Loucy (cell line): ENCODE measurements at regions not wholly inside any gene's neighbourhood (a gene's known extent, or its start where the extent isn't known, plus 50 kb on each side); places are given as distances from the start of the nearest gene placed in this dataset.

Source experiments
- H2AFZ ChIP-seq: fragments of 200-600 bp; sonication (generic); 2 replicates; pipeline ENCODE4 v1.6.0; 2016; ENCODE audit warnings: antibody characterized with exemption, mild to moderate bottlenecking, low read length, moderate library complexity
- H3F3A ChIP-seq: fragments of 200-600 bp; 2 replicates; pipeline ENCODE4 v1.6.0; 2016; ENCODE audit warnings: antibody characterized with exemption, low read depth, mild to moderate bottlenecking
- H3K27me3 ChIP-seq: fragments of 200-600 bp; sonication (generic); 2 replicates; pipeline ENCODE4 v1.6.1; 2014; ENCODE audit warnings: low read length, mild to moderate bottlenecking; ENCODE audit not compliant: insufficient read depth, poor library complexity, severe bottlenecking
- H3K36me3 ChIP-seq: fragments of 200-600 bp; sonication (generic); 2 replicates; pipeline ENCODE4 v1.6.1; 2016; ENCODE audit warnings: low read length; ENCODE audit not compliant: insufficient read depth
- H3K4me1 ChIP-seq: fragments of 200-600 bp; sonication (generic); 2 replicates; pipeline ENCODE4 v1.5.1; 2014; ENCODE audit warnings: low read length, mild to moderate bottlenecking; ENCODE audit not compliant: insufficient read depth, poor library complexity, severe bottlenecking
- H3K4me2 ChIP-seq: fragments of 200-600 bp; sonication (generic); 2 replicates; pipeline ENCODE4 v1.6.0; 2014; ENCODE audit warnings: antibody characterized with exemption, low read length, low read depth, mild to moderate bottlenecking; ENCODE audit not compliant: poor library complexity, severe bottlenecking
- H3K4me3 ChIP-seq: fragments of 200-600 bp; sonication (generic); 2 replicates; pipeline ENCODE4 v1.5.1; 2014; ENCODE audit warnings: low read length, mild to moderate bottlenecking, mixed read lengths; ENCODE audit not compliant: poor library complexity, severe bottlenecking
- H3K79me2 ChIP-seq: fragments of 200-600 bp; sonication (generic); 2 replicates; pipeline ENCODE4 v1.6.1; 2014; ENCODE audit warnings: low read length; ENCODE audit not compliant: insufficient read depth
- H3K9ac ChIP-seq: fragments of 200-600 bp; sonication (generic); 2 replicates; pipeline ENCODE4 v1.6.0; 2014; ENCODE audit warnings: mild to moderate bottlenecking, low read depth, low read length, moderate library complexity; ENCODE audit not compliant: poor library complexity, severe bottlenecking
- H3K9me2 ChIP-seq: fragments of 200-600 bp; sonication (generic); replicated peaks from 2 replicates; pipeline ENCODE4 v1.6.1; 2016; ENCODE audit warnings: low read depth, low read length, mixed read lengths
- H3K9me3 ChIP-seq: fragments of 200-600 bp; sonication (generic); 2 replicates; pipeline ENCODE4 v1.6.1; 2014; ENCODE audit warnings: mild to moderate bottlenecking, antibody characterized with exemption, low read length, low read depth; ENCODE audit not compliant: insufficient read depth
- H4K20me1 ChIP-seq: fragments of 200-600 bp; sonication (generic); 2 replicates; pipeline ENCODE4 v1.6.0; 2014; ENCODE audit warnings: antibody characterized with exemption, low read length, mild to moderate bottlenecking; ENCODE audit not compliant: insufficient read depth, poor library complexity, severe bottlenecking
- EZH2phosphoT487 ChIP-seq: fragments of 200-600 bp; IDR thresholded peaks from 2 replicates; pipeline ENCODE4 v1.6.1; 2018; ENCODE audit warnings: antibody characterized with exemption, mild to moderate bottlenecking, moderate library complexity, borderline replicate concordance
- TF ChIP-seq, protein P1 (sequence below): fragments of 200-600 bp; sonication (generic); conservative IDR thresholded peaks from 2 replicates; pipeline ENCODE4 v1.5.1; 2014; ENCODE audit warnings: mild to moderate bottlenecking, antibody characterized with exemption, low read length

DNA sequence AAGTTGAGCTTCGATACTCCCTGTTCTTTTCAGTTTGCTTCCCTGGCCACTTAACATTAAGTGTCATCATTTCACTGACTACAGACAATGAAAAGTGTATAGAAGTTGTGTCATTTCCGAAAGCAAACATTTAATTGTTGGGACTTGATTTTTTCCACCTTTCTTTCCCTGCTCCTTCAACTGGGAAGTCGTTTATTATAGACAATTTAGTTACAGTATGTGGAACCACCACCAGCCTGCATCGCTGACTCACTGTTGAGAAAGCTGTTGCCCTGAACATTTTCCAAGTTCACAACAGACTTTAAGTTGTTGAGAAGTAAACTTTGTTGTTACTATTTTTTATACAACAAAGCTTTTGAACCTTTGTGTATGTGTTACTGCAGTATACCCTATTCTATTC, 788.4 kb upstream of the PRR20A start:
- no peak overlapping the region for H3K9ac ChIP-seq
- H3K27me3 ChIP-seq = no peaks in the 10 kb centered on the region
- H3K4me3 ChIP-seq = no peak overlapping the region
- TF ChIP-seq, protein P1, sequence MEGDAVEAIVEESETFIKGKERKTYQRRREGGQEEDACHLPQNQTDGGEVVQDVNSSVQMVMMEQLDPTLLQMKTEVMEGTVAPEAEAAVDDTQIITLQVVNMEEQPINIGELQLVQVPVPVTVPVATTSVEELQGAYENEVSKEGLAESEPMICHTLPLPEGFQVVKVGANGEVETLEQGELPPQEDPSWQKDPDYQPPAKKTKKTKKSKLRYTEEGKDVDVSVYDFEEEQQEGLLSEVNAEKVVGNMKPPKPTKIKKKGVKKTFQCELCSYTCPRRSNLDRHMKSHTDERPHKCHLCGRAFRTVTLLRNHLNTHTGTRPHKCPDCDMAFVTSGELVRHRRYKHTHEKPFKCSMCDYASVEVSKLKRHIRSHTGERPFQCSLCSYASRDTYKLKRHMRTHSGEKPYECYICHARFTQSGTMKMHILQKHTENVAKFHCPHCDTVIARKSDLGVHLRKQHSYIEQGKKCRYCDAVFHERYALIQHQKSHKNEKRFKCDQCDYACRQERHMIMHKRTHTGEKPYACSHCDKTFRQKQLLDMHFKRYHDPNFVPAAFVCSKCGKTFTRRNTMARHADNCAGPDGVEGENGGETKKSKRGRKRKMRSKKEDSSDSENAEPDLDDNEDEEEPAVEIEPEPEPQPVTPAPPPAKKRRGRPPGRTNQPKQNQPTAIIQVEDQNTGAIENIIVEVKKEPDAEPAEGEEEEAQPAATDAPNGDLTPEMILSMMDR = no peak
- no peaks in the 10 kb centered on the region for H3K36me3 ChIP-seq
- no peaks in the 10 kb centered on the region for H3F3A ChIP-seq
- H3K9me2 ChIP-seq = no peaks in the 10 kb centered on the region
- no peaks in the 10 kb centered on the region for H3K79me2 ChIP-seq
- no peaks in the 10 kb centered on the region for H3K4me1 ChIP-seq
- H3K9me3 ChIP-seq = no peaks in the 10 kb centered on the region
- H4K20me1 ChIP-seq = no peaks in the 10 kb centered on the region
- no peak overlapping the region for H2AFZ ChIP-seq
- no peak overlapping the region for H3K4me2 ChIP-seq

DNA sequence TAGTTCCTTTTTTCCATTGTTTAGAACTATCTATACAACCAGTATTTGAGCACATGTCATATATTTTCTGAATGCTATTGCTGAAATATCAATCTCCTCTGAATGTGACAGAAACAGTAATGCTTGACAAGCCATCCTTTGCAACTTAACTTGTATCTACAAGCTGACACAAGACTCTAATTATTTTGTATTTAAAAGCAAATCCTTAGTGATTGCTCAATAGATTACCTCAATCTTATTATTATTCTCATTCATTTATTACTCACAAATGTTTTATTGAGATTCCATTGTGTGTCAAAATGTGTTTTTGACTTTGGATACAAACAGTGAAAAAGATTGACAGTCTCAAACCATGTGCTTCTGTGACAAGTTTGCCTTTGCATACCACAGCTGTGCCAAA, 787.8 kb upstream of the PRR20A start:
- Histone ChIP-seq H4K20me1 (no peaks in the 10 kb centered on the region), H3F3A (no peaks in the 10 kb centered on the region), H3K4me2 (no peak overlapping the region), H3K9ac (no peak overlapping the region), H3K27me3 (no peaks in the 10 kb centered on the region), H3K4me3 (no peak overlapping the region), H3K9me2 (no peaks in the 10 kb centered on the region), H2AFZ (no peak overlapping the region), H3K9me3 (no peaks in the 10 kb centered on the region), H3K79me2 (no peaks in the 10 kb centered on the region), H3K4me1 (no peaks in the 10 kb centered on the region), H3K36me3 (no peaks in the 10 kb centered on the region)
- TF ChIP-seq EZH2phosphoT487 = no peak
- TF ChIP-seq, protein P1 = no peak

DNA sequence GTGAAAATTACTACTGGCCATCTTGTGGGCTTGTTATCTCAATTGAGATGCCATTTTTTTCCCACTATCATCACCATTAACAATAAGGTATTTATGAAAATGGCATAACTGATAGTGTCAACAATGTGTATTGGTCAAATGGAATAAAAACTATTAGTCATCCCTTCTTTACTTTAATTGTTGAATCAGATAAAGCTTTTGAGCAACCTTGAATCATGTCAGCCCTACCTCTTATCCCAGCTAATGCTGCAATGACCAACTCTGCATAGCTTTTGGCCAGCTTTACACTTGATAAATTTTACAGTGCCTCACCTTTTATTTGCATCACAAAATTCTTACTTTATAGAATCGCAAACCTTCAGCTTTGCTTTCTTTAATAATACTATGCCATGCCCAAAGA, 784.0 kb upstream of the PRR20A start:
- TF ChIP-seq, protein P1 = no peak
- no peak for TF ChIP-seq EZH2phosphoT487
- Histone ChIP-seq H4K20me1 (no peaks in the 10 kb centered on the region), H3K9me2 (no peaks in the 10 kb centered on the region)

More for the DNA sequence above, 784.0 kb upstream of the PRR20A start:
- Histone ChIP-seq H3K9me3 (no peaks in the 10 kb centered on the region), H3K27me3 (no peaks in the 10 kb centered on the region), H3K79me2 (no peaks in the 10 kb centered on the region), H3K4me3 (no peak overlapping the region), H3K9ac (no peak overlapping the region), H3K4me2 (no peak overlapping the region), H3K4me1 (no peaks in the 10 kb centered on the region), H3K36me3 (no peaks in the 10 kb centered on the region), H2AFZ (no peak overlapping the region), H3F3A (no peaks in the 10 kb centered on the region)
